ENCODE measurements at regions not wholly inside any gene's neighbourhood (a gene's known extent, or its start where the extent isn't known, plus 50 kb on each side); places are given as distances from the start of the nearest gene placed in this dataset.

- no peak for TF ChIP-seq POLR2AphosphoS5 (IDR thresholded peaks at IDR 0.05; ENCODE audit: low read depth, low read length)
- TF ChIP-seq SPI1 (IDR thresholded peaks at IDR 0.05; ENCODE audit: low read depth, low read length), result no peak
- TF ChIP-seq POLR2A (IDR thresholded peaks at IDR 0.05; ENCODE audit: low read depth, low read length), result no peak
- TF ChIP-seq TAF1 (IDR thresholded peaks at IDR 0.05; ENCODE audit: low read depth, low read length), result no peak
- no peak for TF ChIP-seq POU2F2 (IDR thresholded peaks at IDR 0.05; ENCODE audit: low read depth, low read length)
Measured at GRCh38 chr6:129967427-129967826, 51.0 kb upstream of the L3MBTL3 start.
